ENCODE measurements at regions not wholly inside any gene's neighbourhood (a gene's known extent, or its start where the extent isn't known, plus 50 kb on each side); places are given as distances from the start of the nearest gene placed in this dataset.

GRCh38 chr10:84608126-84608525, 279.7 kb downstream of the CCSER2 start:
- no peak for TF ChIP-seq CTCF (IDR thresholded peaks at IDR 0.05; ENCODE audit: poor library complexity)
- no peak for TF ChIP-seq EZH2 (IDR thresholded peaks at IDR 0.05; ENCODE audit: borderline replicate concordance)
